CD14-positive monocyte (primary cell): ENCODE measurements at regions not wholly inside any gene's neighbourhood (a gene's known extent, or its start where the extent isn't known, plus 50 kb on each side); places are given as distances from the start of the nearest gene placed in this dataset.

Experiments
- DNase-seq, 3 donors: peaks; one replicate each; pipeline ENCODE4 v3.0.0-alpha.2; 2011 to 2022
- H2AFZ ChIP-seq: 2 replicates; pipeline ENCODE4 v1.6.0; 2012; ENCODE audit warnings: mild to moderate bottlenecking, low read depth, low read length, inconsistent platforms; ENCODE audit not compliant: insufficient read depth, poor library complexity, severe bottlenecking
- H3K27ac ChIP-seq, 2 donors: 1 replicate in 1 of 2; 2 replicates in 1 of 2; pipeline ENCODE4 v1.5.1; 2012 to 2013; ENCODE audit warnings: low read length in 2 of 2, control low read depth in 1 of 2, inconsistent platforms in 1 of 2, low read depth in 1 of 2, mild to moderate bottlenecking in 1 of 2
- H3K27me3 ChIP-seq, 2 donors: one replicate each; pipeline versions ENCODE4 v1.6.0 to v1.6.1; 2011 to 2013; ENCODE audit warnings: low read length in 2 of 2; ENCODE audit not compliant: control insufficient read depth in 2 of 2, insufficient read depth in 2 of 2
- H3K36me3 ChIP-seq, 2 donors: replicated peaks in 1 of 2; 1 replicate in 1 of 2; 2 replicates in 1 of 2; pipeline versions ENCODE4 v1.5.1 to v1.6.1; 2012 to 2013; ENCODE audit warnings: low read length in 2 of 2, control low read depth in 1 of 2, inconsistent platforms in 1 of 2, mild to moderate bottlenecking in 1 of 2; ENCODE audit not compliant: insufficient read depth in 2 of 2, control insufficient read depth in 1 of 2
- H3K4me1 ChIP-seq, 2 donors: 1 replicate in 1 of 2; 2 replicates in 1 of 2; pipeline versions ENCODE4 v1.5.1 to v1.6.1; 2012 to 2013; ENCODE audit warnings: low read length in 2 of 2, control low read depth in 1 of 2, inconsistent platforms in 1 of 2, mild to moderate bottlenecking in 1 of 2, moderate library complexity in 1 of 2; ENCODE audit not compliant: insufficient read depth in 2 of 2, control insufficient read depth in 1 of 2
- H3K4me2 ChIP-seq: replicated peaks from 2 replicates; pipeline ENCODE3; 2012; ENCODE audit warnings: low read length, moderate library complexity, mild to moderate bottlenecking; ENCODE audit not compliant: poor library complexity, severe bottlenecking; ENCODE audit errors: extremely low read depth
- H3K4me3 ChIP-seq, 3 experiments: fragments of 200-600 bp in 1 of 3; sonication (generic) in 1 of 3; replicated peaks in 1 of 3; 1 replicate in 2 of 3; 2 replicates in 1 of 3; pipeline ENCODE4 v1.5.1; 2011 to 2013; ENCODE audit warnings: low read length in 3 of 3, mild to moderate bottlenecking in 3 of 3, control low read depth in 2 of 3, low read depth in 2 of 3, inconsistent platforms in 1 of 3, moderate library complexity in 1 of 3
- H3K79me2 ChIP-seq: 2 replicates; pipeline ENCODE4 v1.6.0; 2012; ENCODE audit warnings: mild to moderate bottlenecking, control low read depth, inconsistent platforms, low read length, moderate library complexity; ENCODE audit not compliant: insufficient read depth
- H3K9ac ChIP-seq: 2 replicates; pipeline ENCODE4 v1.6.0; 2017; ENCODE audit warnings: low read length, mild to moderate bottlenecking; ENCODE audit not compliant: insufficient read depth, poor library complexity, severe bottlenecking
- H3K9me3 ChIP-seq, 2 donors: replicated peaks in 1 of 2; 1 replicate in 1 of 2; 2 replicates in 1 of 2; pipeline versions ENCODE4 v1.5.1 to v1.6.1; 2012 to 2013; ENCODE audit warnings: low read length in 2 of 2, control low read depth in 1 of 2; ENCODE audit not compliant: control insufficient read depth in 1 of 2, insufficient read depth in 1 of 2
- H4K20me1 ChIP-seq: 2 replicates; pipeline ENCODE4 v1.6.0; 2012; ENCODE audit warnings: mild to moderate bottlenecking, low read length, control low read depth, moderate library complexity; ENCODE audit not compliant: insufficient read depth
- H3K27ac Mint-ChIP-seq, 7 donors: one replicate each; pipeline ENCODE4 v1.8.0; 2020; ENCODE audit warnings: mild to moderate bottlenecking in 7 of 7, mixed read lengths in 7 of 7, moderate library complexity in 6 of 7, inconsistent platforms in 2 of 7
- H3K27me3 Mint-ChIP-seq, 3 donors: one replicate each; pipeline ENCODE4 v1.8.0; 2021 to 2022; ENCODE audit warnings: low read depth in 3 of 3, mild to moderate bottlenecking in 3 of 3, mixed read lengths in 3 of 3, moderate library complexity in 3 of 3, inconsistent platforms in 1 of 3
- H3K36me3 Mint-ChIP-seq, 2 donors: one replicate each; pipeline ENCODE4 v1.8.0; 2020; ENCODE audit warnings: mixed read lengths in 2 of 2, inconsistent platforms in 1 of 2, mild to moderate bottlenecking in 1 of 2
- H3K4me1 Mint-ChIP-seq: one replicate; pipeline ENCODE4 v1.8.0; 2020; ENCODE audit warnings: mild to moderate bottlenecking, mixed read lengths
- H3K4me3 Mint-ChIP-seq, 2 donors: one replicate each; pipeline ENCODE4 v1.8.0; 2020; ENCODE audit warnings: mild to moderate bottlenecking in 2 of 2, mixed read lengths in 2 of 2, moderate library complexity in 1 of 2
- H3K9me3 Mint-ChIP-seq, 7 donors: one replicate each; pipeline ENCODE4 v1.8.0; 2020 to 2022; ENCODE audit warnings: mixed read lengths in 7 of 7, mild to moderate bottlenecking in 6 of 7, moderate library complexity in 6 of 7, inconsistent platforms in 2 of 7
- WGBS: methylation state at CpG from one replicate; pipeline ENCODE4 v1.1.5; 2013; ENCODE audit warnings: missing lambda C conversion rate; ENCODE audit not compliant: insufficient coverage; 5-methylcytosine and 5-hydroxymethylcytosine counted together
- intact Hi-C, 2 donors: fragments of 100-400 bp; cut with micrococcal nuclease; formaldehyde crosslinking; loops; one replicate each; pipeline versions ENCODE4 v1.15.0 to v1.15.1; 2023
- TF ChIP-seq, protein P1 (sequence below): fragments of 200-600 bp; IDR thresholded peaks from one replicate; pipeline ENCODE4 v1.8.0; 2022; ENCODE audit warnings: antibody characterized with exemption, mild to moderate bottlenecking

GRCh38 chr11:109173504-109173903 is 248.5 kb upstream of the C11orf87 start:
- H3K4me2 ChIP-seq: no peak overlapping the region
- H3K27ac ChIP-seq: no peak overlapping the region
- Mint-ChIP-seq H3K9me3 (peaks cover 0 to 7% (median 4%) of the 10 kb centered on the region in 7 donors), H3K36me3 (no peaks in the 10 kb centered on the region), H3K27me3 (peaks cover 0 to 2% (median 0%) of the 10 kb centered on the region in 3 donors), H3K27ac (no peak overlapping the region), H3K4me1 (no peaks in the 10 kb centered on the region), H3K4me3 (no peak overlapping the region)
- no peaks in the 10 kb centered on the region for H4K20me1 ChIP-seq
- DNase-seq: no peak
- H3K36me3 ChIP-seq: no peaks in the 10 kb centered on the region
- no peaks in the 10 kb centered on the region for H3K9me3 ChIP-seq
- no peak overlapping the region for H2AFZ ChIP-seq
- intact Hi-C loops: no loop called here
- H3K79me2 ChIP-seq: no peaks in the 10 kb centered on the region
- TF ChIP-seq, protein P1, sequence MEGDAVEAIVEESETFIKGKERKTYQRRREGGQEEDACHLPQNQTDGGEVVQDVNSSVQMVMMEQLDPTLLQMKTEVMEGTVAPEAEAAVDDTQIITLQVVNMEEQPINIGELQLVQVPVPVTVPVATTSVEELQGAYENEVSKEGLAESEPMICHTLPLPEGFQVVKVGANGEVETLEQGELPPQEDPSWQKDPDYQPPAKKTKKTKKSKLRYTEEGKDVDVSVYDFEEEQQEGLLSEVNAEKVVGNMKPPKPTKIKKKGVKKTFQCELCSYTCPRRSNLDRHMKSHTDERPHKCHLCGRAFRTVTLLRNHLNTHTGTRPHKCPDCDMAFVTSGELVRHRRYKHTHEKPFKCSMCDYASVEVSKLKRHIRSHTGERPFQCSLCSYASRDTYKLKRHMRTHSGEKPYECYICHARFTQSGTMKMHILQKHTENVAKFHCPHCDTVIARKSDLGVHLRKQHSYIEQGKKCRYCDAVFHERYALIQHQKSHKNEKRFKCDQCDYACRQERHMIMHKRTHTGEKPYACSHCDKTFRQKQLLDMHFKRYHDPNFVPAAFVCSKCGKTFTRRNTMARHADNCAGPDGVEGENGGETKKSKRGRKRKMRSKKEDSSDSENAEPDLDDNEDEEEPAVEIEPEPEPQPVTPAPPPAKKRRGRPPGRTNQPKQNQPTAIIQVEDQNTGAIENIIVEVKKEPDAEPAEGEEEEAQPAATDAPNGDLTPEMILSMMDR: no peak
- H3K27me3 ChIP-seq: no peaks in the 10 kb centered on the region
- no peak overlapping the region for H3K9ac ChIP-seq
- H3K4me1 ChIP-seq: no peaks in the 10 kb centered on the region
- H3K4me3 ChIP-seq: no peak overlapping the region

DNA sequence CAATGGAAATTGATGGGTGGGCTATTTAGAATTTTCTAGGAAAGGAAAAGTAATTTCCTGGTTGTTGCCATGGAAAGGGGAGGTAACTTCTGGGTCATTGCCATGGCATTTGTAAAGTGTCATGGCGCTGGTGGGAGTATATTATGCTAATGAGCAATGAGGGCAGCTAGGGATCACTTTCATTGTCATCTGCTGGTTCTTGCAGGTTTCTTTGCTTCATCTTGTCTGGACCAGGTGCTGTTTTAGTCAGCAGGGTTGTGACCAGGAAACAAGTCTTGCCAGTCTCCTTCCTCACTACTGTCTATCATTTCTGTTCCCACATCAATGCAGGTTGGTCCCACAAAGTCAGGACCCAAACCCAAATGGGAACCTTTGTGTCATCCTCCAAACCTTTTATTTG is 237.6 kb upstream of the C11orf87 start:
- Histone ChIP-seq H2AFZ (no peak overlapping the region), H3K9ac (no peak overlapping the region), H3K4me1 (no peaks in the 10 kb centered on the region), H3K27ac (no peak overlapping the region), H3K79me2 (no peaks in the 10 kb centered on the region), H3K36me3 (no peaks in the 10 kb centered on the region), H3K27me3 (no peaks in the 10 kb centered on the region), H3K4me2 (no peak overlapping the region), H3K9me3 (peaks cover 3 to 8% of the 10 kb centered on the region in 2 donors), H4K20me1 (no peaks in the 10 kb centered on the region), H3K4me3 (no peak overlapping the region)
- Mint-ChIP-seq H3K27ac (no peak overlapping the region), H3K27me3 (peaks cover 0 to 2% (median 0%) of the 10 kb centered on the region in 3 donors), H3K9me3 (peaks cover 0 to 12% (median 11%) of the 10 kb centered on the region in 7 donors), H3K36me3 (no peaks in the 10 kb centered on the region), H3K4me3 (no peak overlapping the region), H3K4me1 (no peaks in the 10 kb centered on the region)
- WGBS: no CpG with 5 or more reads among the region's 1 CpG
- DNase-seq: no peak
- intact Hi-C loops: no loop called here
- TF ChIP-seq, protein P1: no peak
